Trophoblast cell (in vitro differentiated cells and primary cell): ENCODE measurements at regions not wholly inside any gene's neighbourhood (a gene's known extent, or its start where the extent isn't known, plus 50 kb on each side); places are given as distances from the start of the nearest gene placed in this dataset.
"Not testable (repeated sequence)": the region's sequence is repeated elsewhere in the genome, so short reads cannot be mapped to it uniquely, and the experiment has no call there.

Experiments
- DNase-seq, 2 donors: peaks; one replicate each; pipeline ENCODE4 v3.0.0-alpha.2; 2016
- H2AFZ ChIP-seq: 2 replicates; pipeline ENCODE4 v1.6.1; 2013; ENCODE audit warnings: low read length, moderate library complexity, mild to moderate bottlenecking; ENCODE audit not compliant: insufficient read depth, poor library complexity
- H2AK5ac ChIP-seq: 2 replicates; pipeline ENCODE4 v1.6.1; 2013; ENCODE audit warnings: mild to moderate bottlenecking, low read length
- H2BK120ac ChIP-seq: 2 replicates; pipeline ENCODE4 v1.6.1; 2013; ENCODE audit warnings: low read length, mild to moderate bottlenecking, moderate library complexity; ENCODE audit not compliant: insufficient read depth, poor library complexity
- H2BK12ac ChIP-seq: 2 replicates; pipeline ENCODE4 v1.6.1; 2013; ENCODE audit warnings: mild to moderate bottlenecking, low read length, moderate library complexity
- H2BK5ac ChIP-seq: 2 replicates; pipeline ENCODE4 v1.6.1; 2013; ENCODE audit warnings: low read length, low read depth, moderate library complexity, mild to moderate bottlenecking; ENCODE audit not compliant: poor library complexity
- H3K14ac ChIP-seq: 2 replicates; pipeline ENCODE4 v1.6.1; 2013; ENCODE audit warnings: mild to moderate bottlenecking, low read length
- H3K18ac ChIP-seq: 2 replicates; pipeline ENCODE4 v1.6.1; 2013; ENCODE audit warnings: mild to moderate bottlenecking, low read length
- H3K23ac ChIP-seq: 2 replicates; pipeline ENCODE4 v1.6.1; 2013; ENCODE audit warnings: low read length
- H3K27ac ChIP-seq: 2 replicates; pipeline ENCODE4 v1.5.1; 2013; ENCODE audit warnings: low read depth, mild to moderate bottlenecking, inconsistent platforms, low read length, moderate library complexity
- H3K27me3 ChIP-seq: 2 replicates; pipeline ENCODE4 v1.6.1; 2013; ENCODE audit warnings: inconsistent platforms, mild to moderate bottlenecking, low read length, moderate library complexity; ENCODE audit not compliant: insufficient read depth
- H3K36me3 ChIP-seq, 2 experiments: 1 replicate in 1 of 2; 2 replicates in 1 of 2; pipeline ENCODE4 v1.6.1; 2013; ENCODE audit warnings: low read length in 2 of 2, mild to moderate bottlenecking in 2 of 2, moderate library complexity in 1 of 2; ENCODE audit not compliant: insufficient read depth in 2 of 2, control insufficient read depth in 1 of 2
- H3K4ac ChIP-seq: 2 replicates; pipeline ENCODE4 v1.6.1; 2013; ENCODE audit warnings: low read depth, mild to moderate bottlenecking, low read length, moderate library complexity
- H3K4me1 ChIP-seq, 2 experiments: 1 replicate in 1 of 2; 2 replicates in 1 of 2; pipeline ENCODE4 v1.6.1; 2013; ENCODE audit warnings: low read length in 2 of 2, mild to moderate bottlenecking in 2 of 2, moderate library complexity in 1 of 2; ENCODE audit not compliant: insufficient read depth in 2 of 2, control insufficient read depth in 1 of 2
- H3K4me2 ChIP-seq: 2 replicates; pipeline ENCODE4 v1.6.1; 2013; ENCODE audit warnings: inconsistent platforms, mild to moderate bottlenecking, low read length, moderate library complexity
- H3K4me3 ChIP-seq: 2 replicates; pipeline ENCODE4 v1.5.1; 2013; ENCODE audit warnings: mild to moderate bottlenecking, low read depth, low read length, inconsistent platforms
- H3K79me1 ChIP-seq: one replicate; pipeline ENCODE4 v1.6.1; 2013; ENCODE audit warnings: low read length
- H3K79me2 ChIP-seq: 2 replicates; pipeline ENCODE4 v1.6.1; 2013; ENCODE audit warnings: low read length, mild to moderate bottlenecking; ENCODE audit not compliant: control insufficient read depth, insufficient read depth, poor library complexity
- H3K9ac ChIP-seq: 2 replicates; pipeline ENCODE4 v1.6.1; 2013; ENCODE audit warnings: mild to moderate bottlenecking, low read length
- H3K9me3 ChIP-seq: 2 replicates; pipeline ENCODE4 v1.6.1; 2013; ENCODE audit warnings: low read depth, mild to moderate bottlenecking, control low read depth, inconsistent platforms, low read length; ENCODE audit not compliant: insufficient read depth
- H4K12ac ChIP-seq: 2 replicates; pipeline ENCODE4 v1.6.1; 2013; ENCODE audit warnings: low read depth, mild to moderate bottlenecking, low read length, moderate library complexity
- H4K8ac ChIP-seq: 2 replicates; pipeline ENCODE4 v1.6.1; 2013; ENCODE audit warnings: low read depth, mild to moderate bottlenecking, low read length, moderate library complexity
- H4K91ac ChIP-seq: one replicate; pipeline ENCODE4 v1.6.1; 2013; ENCODE audit warnings: low read depth, mild to moderate bottlenecking, low read length, moderate library complexity
- WGBS: extraction: QIAGEN DNeasy Blood & Tissue Kit; methylation state at CpG from one replicate; pipeline ENCODE4 v1.1.7; 2013; ENCODE audit warnings: missing lambda C conversion rate; ENCODE audit not compliant: insufficient read length, insufficient coverage; ENCODE audit errors: extremely low coverage; 5-methylcytosine and 5-hydroxymethylcytosine counted together

DNA sequence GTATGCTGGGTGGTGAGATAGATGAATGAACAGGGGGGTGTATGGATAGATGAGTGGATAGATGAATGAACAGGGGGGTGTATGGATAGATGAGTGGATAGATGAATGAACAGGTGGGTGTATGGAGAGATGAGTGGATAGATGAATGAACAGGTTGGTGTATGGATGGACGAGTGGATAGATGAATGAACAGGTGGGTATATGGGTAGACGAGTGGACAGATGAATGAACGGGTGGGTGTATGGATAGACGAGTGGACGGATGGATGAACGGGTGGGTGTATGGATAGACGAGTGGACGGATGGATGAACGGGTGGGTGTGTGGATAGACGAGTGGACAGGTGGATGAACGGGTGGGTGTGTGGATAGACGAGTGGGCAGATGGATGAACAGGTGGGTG is 110.3 kb upstream of the ZNF469 start:
- not testable (repeated sequence) for H3K4me3 ChIP-seq, H2AK5ac ChIP-seq, H3K27me3 ChIP-seq, H3K79me2 ChIP-seq, H4K8ac ChIP-seq, H2BK120ac ChIP-seq, H3K18ac ChIP-seq, H2BK5ac ChIP-seq, H3K9ac ChIP-seq, H3K4me1 ChIP-seq, H4K12ac ChIP-seq, H3K14ac ChIP-seq, DNase-seq, H3K4ac ChIP-seq, H3K36me3 ChIP-seq, H3K4me2 ChIP-seq, H2BK12ac ChIP-seq, H2AFZ ChIP-seq, H3K79me1 ChIP-seq, H4K91ac ChIP-seq, H3K23ac ChIP-seq, H3K27ac ChIP-seq
- no CpG with 5 or more reads among the region's 12 CpGs for WGBS
- H3K9me3 ChIP-seq: peaks cover 10% of the 10 kb centered on the region

DNA sequence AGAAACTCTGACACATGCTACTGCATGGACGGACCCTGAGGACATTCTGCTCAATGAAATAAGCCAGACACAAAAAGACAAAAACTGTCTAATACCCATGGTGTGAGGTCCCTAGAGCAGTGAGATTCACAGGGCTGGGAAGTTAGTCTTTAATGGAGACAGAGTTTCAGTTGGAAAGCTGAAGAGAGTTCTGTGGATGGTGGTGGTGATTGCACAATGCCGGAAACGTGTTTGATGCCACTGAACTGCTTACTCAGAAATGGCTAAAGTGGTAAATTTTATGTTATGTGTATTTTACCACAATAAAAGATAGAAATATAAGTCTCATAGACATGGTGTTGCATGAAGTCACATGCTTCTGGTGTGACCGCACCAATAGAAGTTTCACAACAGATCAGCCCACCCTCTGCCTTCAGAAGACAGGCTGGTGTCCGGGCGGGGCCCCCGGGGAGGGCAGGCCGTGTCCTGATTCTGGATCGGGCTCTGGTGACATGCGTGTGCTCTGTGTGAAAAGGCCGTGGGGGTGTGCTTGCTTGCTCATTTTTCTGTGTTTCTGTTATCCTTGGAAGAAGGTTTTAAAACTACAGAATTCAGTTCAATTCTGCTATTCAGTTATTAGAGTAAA is 108.5 kb upstream of the ZNF469 start:
- not testable (repeated sequence) for H3K4me2 ChIP-seq, H3K79me2 ChIP-seq, H2AK5ac ChIP-seq, H2BK12ac ChIP-seq, H3K27me3 ChIP-seq, H3K14ac ChIP-seq, H3K9ac ChIP-seq, H4K8ac ChIP-seq, H3K79me1 ChIP-seq, H3K23ac ChIP-seq, H2BK120ac ChIP-seq, H3K4me3 ChIP-seq, H3K4ac ChIP-seq, H3K27ac ChIP-seq, DNase-seq, H4K12ac ChIP-seq, H2AFZ ChIP-seq, H2BK5ac ChIP-seq, H3K36me3 ChIP-seq, H3K4me1 ChIP-seq, H4K91ac ChIP-seq, H3K18ac ChIP-seq
- H3K9me3 ChIP-seq: peaks cover 19% of the 10 kb centered on the region
- WGBS: no CpG with 5 or more reads among the region's 11 CpGs

DNA sequence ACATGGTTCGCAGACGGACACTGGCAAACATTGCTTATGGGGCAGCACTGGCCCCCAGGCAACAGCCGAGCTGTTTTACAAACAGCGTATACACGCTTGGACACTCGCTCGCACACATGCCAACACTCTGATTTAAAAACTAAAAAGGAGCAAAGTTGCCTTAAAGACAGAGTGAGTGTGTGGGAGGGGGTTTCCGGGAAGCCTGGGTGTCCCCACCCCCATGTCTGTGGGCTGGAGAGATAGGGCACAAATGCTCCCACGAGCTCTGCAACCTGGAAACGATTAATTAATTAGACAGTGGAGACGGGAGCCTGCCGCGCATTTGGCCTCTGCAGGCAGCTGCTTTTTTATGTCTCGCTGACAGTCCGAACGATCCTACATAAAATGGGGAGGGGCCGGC is 107.9 kb upstream of the ZNF469 start:
- Histone ChIP-seq H3K4me1 (peaks cover 0 to 7% of the 10 kb centered on the region in 2 experiments), H3K9ac (no peak overlapping the region), H3K27ac (no peak overlapping the region), H3K36me3 (no peaks in the 10 kb centered on the region), H3K79me1 (no peaks in the 10 kb centered on the region), H4K12ac (no peak overlapping the region), H2BK120ac (no peak overlapping the region), H2BK12ac (no peak overlapping the region), H3K4ac (no peak overlapping the region), H4K91ac (no peak overlapping the region), H3K18ac (no peak overlapping the region), H2AK5ac (no peak overlapping the region), H3K14ac (no peak overlapping the region), H3K4me3 (no peak overlapping the region), H3K23ac (no peak overlapping the region), H3K27me3 (no peaks in the 10 kb centered on the region), H2BK5ac (no peak overlapping the region), H3K4me2 (no peak overlapping the region), H3K9me3 (peaks cover 23% of the 10 kb centered on the region), H3K79me2 (no peaks in the 10 kb centered on the region), H4K8ac (no peak overlapping the region), H2AFZ (no peak overlapping the region)
- no CpG with 5 or more reads among the region's 17 CpGs for WGBS
- no peak for DNase-seq

DNA sequence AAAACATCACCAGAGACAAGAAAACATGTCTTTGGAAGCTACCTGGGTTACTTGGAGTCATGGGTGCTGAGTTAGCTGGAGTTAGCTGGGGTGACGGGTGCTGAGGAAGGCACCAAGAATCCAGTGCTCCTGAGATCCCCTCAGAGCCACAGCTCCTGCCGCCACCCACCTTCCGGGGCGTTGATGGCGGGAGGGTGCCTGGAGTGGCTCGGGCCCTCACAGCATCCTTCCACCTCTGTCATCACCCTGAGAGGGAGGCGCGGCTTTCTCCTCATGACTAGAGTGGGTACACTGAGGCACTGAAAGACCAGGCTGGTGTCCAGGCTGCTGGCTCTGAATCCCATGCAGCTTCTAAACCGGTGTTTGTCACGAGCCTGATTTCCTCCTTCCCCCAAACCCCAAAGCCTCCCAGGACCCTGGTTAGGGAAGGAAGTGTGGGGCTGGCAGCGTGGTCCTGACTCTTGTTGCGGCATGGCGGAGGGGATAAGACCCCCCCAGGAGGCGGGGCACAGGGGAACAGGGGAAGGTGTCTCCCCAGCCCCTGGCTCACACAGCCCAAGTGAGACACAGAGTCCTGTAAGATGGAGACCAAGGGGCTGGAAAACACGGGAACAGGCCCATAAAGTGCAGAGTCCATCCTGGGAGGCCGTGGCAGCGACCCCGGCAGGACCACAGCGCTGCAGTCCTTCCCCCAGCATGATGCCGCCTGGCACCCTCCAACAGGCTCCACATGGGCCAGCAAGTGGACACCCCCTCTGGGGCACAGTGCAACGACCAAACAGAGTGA is 107.2 kb upstream of the ZNF469 start:
- H2BK5ac ChIP-seq, H3K36me3 ChIP-seq, H3K4me2 ChIP-seq, H3K4ac ChIP-seq, H3K9ac ChIP-seq, H3K23ac ChIP-seq, H3K27me3 ChIP-seq, H4K91ac ChIP-seq, H3K18ac ChIP-seq, H2BK12ac ChIP-seq, H3K4me1 ChIP-seq, H3K27ac ChIP-seq, H3K79me1 ChIP-seq, H2AK5ac ChIP-seq, H3K4me3 ChIP-seq, DNase-seq, H4K8ac ChIP-seq, H3K14ac ChIP-seq, H3K79me2 ChIP-seq, H2AFZ ChIP-seq, H2BK120ac ChIP-seq, H4K12ac ChIP-seq: not testable (repeated sequence)
- WGBS: no CpG with 5 or more reads among the region's 21 CpGs
- H3K9me3 ChIP-seq: peaks cover 30% of the 10 kb centered on the region
